ENCODE measurements at regions not wholly inside any gene's neighbourhood (a gene's known extent, or its start where the extent isn't known, plus 50 kb on each side); places are given as distances from the start of the nearest gene placed in this dataset.

- no peak for TF ChIP-seq CTCF (conservative IDR thresholded peaks at IDR 0.05)
- no peak for TF ChIP-seq ZFX (IDR thresholded peaks at IDR 0.05)
These were observed 149.5 kb downstream of the RNF144B start for GRCh38 chr6:18536591-18537055.
